ENCODE measurements at regions not wholly inside any gene's neighbourhood (a gene's known extent, or its start where the extent isn't known, plus 50 kb on each side); places are given as distances from the start of the nearest gene placed in this dataset.

DNA sequence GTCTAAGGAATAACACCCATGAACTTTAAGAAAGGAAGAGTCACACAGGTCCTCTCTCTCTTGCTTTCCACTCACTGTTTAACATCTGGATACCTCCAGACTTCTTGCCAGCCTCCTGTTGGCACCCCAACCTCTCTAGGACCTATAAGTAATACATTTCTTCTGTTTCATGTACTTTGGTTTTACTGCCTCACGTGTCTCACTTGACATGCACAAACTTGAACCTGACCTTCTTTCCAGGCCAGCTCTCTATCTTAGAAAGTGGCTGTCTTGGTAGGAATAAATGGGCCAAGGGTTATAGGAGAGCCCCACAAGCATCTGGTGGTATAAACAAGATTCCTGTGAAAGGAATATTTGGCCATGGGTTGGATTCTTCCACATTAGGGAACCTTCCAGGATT lies 614.8 kb upstream of the AGA start:
- DNase-seq (ENCODE audit: low spot score): no peak

DNA sequence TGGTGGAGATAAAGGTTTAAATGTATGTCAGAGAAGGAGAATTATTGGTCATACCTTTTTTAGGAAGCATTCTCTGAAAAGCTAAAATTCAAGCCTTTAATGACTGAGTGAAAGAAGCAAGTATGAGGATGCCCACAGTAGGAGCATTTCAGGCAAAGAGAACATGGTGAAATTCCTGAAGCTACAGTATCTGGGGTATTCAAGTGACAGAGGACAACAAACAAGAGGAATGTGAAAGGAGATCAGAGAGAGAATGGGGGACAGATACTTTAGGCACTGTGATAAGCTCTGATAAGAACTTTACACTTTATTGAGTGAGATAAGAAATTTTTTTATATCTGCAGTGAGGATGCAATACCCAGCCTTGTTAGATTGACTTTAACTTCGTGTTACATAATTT lies 621.3 kb upstream of the AGA start:
- DNase-seq (ENCODE audit: low spot score): no peak

DNA sequence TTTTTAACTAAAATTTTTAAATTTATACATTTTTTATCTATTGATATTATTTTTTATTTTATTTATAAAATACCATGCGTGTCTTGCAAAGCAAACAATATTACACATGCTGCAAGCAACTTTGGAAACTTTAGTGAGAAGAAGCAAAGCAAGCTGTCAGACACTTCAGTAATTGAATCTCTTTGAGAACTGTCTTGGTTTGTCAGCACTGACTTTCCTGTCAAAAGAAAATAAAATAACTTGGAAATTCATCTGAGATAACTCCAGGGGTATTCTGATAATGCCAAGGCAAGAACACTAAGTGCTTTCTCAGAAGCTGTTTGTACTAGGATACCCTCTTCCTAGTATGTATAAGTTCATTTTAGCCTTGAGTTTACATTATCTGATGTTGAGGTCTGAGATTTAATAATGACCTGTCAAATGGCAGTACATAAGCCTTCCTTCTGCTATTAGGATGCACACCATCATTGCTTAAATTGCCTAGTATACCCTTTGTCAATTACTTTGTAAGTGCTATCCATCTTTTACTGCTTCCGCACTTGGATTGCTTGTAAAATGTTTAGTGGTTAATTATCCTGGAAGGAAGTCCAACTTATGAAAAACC lies 624.2 kb upstream of the AGA start:
- no peak for DNase-seq (ENCODE audit: low spot score)

DNA sequence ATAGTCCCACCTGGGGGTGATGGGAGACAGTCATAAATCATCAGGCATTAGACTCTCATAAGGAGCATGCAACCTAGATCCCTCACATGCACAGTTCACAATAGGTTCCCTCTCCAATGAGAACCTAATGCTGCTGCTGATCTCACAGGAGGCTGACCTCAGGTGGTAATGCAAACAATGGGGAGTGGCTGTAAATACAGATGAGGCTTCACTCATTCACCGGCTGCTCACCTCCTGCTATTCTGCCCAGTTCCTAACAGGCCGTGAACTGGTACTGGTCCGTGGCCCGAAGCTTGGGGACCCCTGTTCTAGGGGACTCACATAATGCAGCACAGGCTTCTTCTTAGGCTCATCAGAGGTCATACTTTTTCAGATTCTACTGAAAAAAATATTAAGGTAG lies 625.9 kb upstream of the AGA start:
- no peak for DNase-seq (ENCODE audit: low spot score)

DNA sequence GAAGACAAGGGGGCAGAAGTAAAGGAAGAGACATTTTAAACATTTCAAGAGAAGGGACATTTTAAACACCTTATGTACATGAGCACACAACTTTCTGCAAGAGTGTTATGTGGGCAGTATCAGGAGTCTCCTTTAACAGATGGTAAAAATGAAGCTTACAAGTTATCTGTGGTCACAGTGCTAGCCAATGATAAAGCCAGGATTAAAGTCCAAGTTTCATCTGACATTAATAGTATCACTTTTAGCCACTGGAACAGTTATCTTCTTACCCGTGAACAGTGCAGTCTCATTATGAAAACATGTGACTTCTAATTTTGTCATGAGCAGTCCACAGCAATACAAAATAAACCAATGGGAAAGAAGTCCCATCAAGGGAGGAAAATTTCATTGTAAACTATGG lies 627.9 kb upstream of the AGA start:
- no peak for DNase-seq (ENCODE audit: low spot score)

DNA sequence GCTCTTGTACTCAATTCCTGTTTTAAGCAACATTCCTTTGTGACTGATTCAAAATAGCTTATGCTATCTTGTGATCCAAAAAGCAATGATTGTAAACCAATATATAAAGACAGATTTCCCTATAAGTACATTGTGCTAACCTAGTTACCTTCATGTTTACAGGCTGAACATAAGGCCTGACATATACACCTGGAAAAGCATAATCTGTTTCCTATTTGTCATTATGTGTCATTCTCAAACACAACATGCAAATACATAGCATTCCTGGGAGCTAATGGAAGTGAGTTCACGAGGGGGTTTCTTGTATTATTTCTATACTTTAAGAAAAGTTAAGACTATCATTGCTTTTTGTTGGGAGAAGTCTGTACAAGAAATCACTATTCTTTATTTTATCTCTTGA lies 638.1 kb upstream of the AGA start:
- no peak for DNase-seq (ENCODE audit: low spot score)

DNA sequence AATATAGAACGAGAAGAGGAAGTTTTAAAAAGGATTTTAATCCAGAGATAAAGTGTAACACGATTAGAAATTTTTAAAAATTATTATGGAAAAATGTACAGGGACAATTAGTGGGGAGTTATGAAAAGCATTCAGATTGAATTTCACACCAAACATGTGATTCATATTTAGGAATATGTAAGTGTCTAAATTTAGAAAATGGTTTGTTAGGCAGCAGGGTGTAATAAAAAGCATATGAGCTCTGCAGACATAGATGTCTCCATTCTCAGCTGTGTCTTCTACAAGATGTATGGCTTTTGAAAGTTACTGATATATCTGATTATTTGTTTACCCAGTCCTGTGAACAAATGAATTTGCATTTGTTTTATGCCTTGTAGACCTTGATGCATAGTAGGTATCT lies 638.9 kb upstream of the AGA start:
- DNase-seq (ENCODE audit: low spot score): no peak

DNA sequence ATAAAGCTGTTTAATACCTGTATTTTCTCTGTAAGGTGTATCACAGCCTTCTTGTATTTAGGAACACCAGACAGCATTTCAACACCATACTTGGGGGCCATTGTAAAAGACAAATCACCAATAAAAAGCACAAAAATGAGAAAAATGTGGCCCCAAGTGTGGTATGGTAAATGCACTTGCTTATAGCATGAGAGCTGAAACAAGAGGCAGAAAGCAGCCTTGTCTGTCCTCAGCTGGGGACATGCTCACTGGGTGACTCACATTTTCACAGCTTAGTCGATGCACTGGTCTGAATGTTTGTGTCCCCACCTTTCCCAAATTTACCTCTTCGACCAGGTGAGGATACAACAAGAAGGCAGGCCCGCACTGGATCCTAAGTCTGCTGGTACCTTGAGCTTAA lies 639.7 kb upstream of the AGA start:
- DNase-seq (ENCODE audit: low spot score): no peak

DNA sequence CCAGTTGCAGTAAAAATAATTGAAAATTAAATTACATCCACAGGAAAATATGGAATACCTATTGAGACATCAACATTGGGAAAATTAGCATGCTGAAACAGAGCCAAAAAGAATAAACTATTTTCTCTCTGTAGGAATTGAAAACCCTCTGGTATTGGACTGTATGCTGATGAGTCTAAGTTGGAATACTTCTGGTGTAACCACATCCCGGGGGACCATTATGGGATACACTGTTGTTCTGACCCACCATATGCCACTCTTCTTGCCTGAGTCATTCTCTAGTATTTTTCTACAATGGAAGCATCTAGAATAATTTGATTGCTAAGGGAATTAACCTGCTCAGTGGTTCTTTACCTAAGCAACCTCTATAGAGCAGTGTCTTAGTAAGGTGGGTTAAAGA lies 640.7 kb upstream of the AGA start:
- no peak for DNase-seq (ENCODE audit: low spot score)

DNA sequence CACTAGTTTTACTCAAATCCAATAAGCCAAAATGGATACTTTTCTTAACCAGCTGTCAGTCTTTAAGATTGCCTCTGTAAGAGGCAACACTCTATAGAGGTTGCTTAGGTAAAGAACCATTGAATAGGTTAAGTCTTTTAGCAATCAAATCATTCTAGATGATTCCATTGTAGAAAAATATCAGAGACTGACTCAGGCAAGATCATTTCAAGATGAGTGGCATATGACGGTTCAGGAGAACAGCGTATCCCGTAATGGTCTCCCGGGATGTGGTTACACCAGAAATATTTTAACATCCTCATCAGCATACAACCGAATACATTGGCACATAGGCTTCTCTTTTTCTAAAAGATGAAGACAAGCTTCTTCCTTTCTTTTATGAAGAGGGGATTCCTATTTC lies 641.7 kb upstream of the AGA start:
- no peak for DNase-seq (ENCODE audit: low spot score)

DNA sequence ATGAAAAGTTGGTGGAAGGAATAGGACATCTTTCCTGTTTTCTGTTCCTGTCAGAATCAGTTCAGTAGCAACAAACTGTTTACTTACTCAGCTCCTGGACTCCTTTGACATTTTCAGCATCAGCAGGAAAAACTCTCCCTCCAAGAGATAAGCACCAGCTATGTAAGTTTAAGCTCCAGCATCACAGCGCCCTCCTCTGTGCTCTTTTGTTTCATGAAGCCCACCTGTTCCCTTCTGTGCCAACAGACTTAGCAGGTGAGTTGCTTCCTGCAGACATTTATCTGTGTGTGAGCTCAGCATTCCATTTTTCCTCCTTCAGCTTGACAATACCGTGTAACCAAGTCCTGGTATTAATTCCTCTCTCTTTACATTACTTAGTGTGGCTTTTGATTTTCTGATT lies 644.1 kb upstream of the AGA start:
- no peak for DNase-seq (ENCODE audit: low spot score)

DNA sequence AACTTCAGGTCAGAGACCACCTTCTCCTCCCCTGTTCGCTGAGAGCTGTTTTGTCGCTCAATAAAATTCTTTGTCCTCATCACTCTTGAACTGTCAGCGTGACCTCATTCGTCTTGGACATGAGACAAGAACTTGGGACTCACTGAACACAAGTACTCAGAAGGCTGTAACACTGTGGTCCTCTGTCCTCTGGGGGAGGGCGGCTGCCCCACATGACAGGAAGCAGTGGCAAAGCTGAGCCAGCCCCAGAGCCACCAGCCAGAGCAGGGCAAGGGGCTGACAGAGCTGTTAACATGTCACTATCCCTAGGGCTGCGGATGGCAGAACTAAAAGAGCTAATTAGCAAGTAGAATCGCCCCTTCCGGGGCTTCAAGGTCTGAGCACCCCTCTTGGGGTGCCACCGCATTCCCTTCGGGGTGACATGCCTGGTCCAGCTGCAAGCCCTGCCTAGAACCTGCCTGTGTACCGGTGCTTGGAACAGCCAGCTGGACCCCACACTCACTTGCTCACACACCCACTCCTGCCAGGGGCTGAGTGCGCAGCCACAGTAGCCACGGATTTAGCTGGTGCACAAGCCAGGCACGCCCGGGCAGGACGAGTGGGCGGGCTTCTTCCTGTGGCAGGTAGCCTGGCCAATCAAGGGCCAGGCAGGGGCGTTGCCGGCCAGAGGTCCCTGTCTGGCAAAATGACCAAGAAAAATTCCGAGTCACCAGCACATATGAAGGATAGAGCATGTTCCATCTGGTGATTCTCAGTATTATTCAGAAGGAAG lies 648.6 kb upstream of the AGA start:
- DNase-seq (ENCODE audit: low spot score): no peak

DNA sequence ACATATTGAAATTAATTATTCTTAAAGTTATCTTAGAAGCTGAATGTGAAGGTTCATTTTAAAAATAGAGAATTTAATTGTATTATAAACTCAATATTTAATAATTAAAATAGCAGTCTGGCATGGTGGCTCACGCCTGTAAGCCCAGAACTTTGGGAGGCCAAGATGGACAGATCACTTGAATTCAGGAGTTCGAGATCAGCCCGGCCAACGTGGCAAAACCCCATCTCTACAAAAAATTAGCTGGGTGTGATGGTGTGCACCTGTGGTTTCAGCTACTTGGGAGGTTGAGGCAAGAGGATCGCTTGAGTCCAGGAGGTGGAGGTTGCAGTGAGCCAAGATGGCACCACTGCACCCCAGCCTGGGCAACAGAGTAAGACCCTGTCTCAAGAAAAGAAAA lies 659.9 kb upstream of the AGA start:
- no peak for DNase-seq (ENCODE audit: low spot score)

DNA sequence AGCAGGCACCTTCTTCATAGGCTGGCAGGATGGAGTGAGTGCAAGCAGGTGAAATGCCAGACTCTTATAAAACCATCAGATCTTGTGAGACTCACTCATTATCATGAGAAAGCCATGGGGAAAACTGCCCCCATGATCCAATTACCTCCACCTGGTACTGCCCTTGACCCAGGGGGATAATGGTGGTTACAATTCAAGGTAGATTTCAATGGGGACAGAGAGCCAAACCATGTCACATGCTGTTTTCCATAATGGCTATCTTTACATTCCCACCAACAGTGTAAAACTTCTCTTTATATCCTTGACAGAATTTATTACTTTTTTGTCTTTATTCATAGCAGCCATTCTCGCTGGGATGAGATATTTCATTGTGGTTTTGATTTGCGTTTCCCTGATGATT lies 663.0 kb upstream of the AGA start:
- no peak for DNase-seq (ENCODE audit: low spot score)

DNA sequence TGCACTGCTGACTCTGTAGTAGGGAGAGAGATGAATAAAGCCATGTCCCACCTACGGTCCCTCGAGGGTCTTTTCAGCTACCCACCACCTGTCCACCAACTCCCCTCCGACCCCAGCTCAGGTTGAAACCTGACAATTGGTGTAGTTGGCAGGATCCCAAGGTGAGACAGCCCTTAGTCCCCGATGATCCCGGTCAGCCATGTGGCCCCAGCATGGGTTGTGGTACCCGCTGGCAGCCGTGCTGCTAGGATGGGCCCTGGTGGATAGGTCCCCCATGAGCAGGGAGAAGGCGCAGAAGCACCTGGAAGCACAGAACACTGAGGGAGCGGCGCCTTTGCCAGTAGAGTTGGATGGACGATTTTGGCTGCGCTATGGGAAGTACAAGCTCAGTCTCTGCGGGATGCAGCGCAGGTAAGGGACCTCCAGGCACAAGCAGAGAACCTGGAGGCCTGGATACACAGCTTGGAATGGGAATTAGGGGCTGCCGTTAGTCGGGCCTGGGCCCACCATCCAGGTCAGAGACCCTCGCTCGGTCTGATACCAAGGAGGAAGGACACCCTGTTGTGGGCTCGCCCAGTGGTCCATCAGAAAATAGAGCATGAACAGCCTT lies 694.6 kb upstream of the AGA start:
- no peak for DNase-seq (ENCODE audit: low spot score)

DNA sequence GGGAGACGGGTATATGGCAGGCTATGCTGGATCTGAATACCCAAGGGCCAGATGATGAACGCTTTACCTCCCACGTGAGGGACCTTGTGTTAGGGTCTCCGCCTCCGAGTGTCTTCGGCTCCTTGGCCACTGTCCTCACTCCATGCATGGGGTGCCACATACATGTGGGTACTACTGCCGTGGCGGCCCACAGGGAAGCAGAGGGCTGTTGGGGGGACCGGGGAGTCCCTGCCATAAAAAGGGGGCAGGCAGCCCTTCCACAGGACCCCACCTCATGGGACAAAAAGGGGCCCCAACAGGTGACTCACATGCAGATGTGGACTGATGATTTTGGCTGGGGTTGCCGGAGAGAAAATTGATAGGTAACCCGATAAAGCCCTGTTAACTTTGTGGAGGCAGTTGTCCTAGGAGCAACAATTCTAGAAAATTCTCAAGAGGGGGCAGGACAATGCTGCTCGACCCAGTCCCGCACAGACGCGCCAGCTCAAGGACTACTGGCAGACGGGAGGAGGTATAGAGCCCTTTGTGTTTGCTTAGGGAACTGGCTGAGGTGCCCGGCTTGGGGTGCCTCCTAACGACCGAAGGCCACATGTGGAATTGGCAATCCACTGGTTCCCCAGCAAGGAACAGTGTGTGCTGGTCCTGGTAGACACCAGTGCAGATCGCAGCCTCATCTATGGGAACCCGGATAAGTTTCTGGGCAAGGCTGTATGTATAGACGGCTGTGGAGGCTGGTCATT lies 695.7 kb upstream of the AGA start:
- DNase-seq (ENCODE audit: low spot score): no peak

DNA sequence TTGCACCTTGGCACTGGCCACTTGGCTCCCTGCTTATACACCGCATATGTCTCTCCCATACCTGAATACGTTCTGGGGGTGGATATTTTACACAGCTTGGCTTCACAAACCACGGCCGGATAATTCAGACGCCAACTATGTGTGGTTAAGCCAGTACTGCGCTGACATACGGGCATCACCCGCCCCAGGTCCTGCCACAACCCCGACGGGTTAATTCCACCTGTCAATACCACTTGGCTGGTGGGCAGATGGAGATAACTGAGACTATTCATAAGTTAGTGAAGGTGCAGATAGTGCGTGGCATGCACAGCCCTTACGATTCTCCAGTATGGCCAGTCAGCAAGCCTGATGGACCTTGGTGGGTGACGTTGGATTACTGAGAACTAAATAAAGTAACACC lies 696.3 kb upstream of the AGA start:
- no peak for DNase-seq (ENCODE audit: low spot score)

DNA sequence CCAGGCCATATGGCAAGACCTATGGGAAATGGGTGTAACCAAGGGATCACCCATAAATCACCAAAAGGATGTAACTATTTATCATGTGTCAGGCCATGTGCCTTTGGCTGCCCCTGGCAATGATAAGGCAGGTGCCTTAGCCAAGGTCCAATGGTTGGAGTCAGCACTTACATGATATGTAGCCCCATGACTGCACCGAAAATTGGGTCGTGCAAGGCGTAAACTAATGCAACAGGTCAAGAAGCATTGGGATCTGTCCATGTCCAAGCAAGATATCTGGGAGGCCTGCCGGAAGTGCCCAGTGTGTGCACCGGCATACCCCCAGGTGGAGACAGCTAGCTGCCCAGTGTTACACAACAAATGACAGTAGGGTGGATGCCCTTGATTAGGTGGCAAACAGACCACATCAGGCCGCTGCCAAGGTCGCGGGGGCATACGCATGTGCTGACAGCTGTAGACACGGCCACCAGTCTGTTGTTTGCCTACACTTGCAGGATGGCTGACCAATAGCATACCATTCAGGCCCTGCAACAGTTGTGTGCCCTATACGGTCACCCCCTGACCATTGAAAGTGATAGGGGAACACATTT lies 698.2 kb upstream of the AGA start:
- no peak for DNase-seq (ENCODE audit: low spot score)

DNA sequence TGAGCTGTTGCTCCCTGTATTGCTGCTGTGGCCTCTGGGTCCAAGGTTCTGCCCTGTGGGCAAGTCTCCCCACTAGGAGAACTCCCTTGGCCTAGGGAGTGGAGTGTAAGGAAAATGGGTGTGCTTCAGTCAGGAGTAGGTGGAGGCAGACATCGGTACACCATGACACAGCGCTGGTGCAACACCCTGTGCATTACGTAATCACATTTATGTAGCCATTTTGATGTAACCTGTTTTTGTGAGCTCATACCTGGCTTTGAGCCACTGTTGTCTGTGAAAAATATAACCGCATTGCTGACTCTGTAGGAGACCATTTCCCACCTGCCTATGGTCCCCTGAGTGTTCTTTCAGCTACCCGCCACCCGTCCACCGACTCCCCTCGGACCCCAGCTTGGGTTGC lies 700.5 kb upstream of the AGA start:
- DNase-seq (ENCODE audit: low spot score): no peak

DNA sequence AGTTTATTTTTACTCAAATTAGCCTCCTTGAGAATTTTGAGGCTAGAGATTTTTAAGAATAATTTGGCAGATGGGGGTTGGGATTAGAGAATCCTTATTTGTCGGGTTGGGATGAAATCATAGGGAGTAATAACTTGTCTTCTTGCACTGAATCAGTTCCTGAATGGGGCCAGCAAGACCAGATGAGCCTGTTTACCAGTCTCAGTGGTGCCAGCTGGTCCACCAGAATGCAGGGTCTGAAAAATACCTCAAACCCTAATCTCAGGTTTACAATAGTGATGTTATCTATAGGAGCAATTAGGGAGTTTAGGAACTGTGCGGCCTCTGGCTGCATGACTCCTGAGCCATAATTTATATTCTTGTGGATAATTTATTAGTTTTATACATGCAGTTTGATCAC lies 705.9 kb upstream of the AGA start:
- no peak for DNase-seq (ENCODE audit: low spot score)

DNA sequence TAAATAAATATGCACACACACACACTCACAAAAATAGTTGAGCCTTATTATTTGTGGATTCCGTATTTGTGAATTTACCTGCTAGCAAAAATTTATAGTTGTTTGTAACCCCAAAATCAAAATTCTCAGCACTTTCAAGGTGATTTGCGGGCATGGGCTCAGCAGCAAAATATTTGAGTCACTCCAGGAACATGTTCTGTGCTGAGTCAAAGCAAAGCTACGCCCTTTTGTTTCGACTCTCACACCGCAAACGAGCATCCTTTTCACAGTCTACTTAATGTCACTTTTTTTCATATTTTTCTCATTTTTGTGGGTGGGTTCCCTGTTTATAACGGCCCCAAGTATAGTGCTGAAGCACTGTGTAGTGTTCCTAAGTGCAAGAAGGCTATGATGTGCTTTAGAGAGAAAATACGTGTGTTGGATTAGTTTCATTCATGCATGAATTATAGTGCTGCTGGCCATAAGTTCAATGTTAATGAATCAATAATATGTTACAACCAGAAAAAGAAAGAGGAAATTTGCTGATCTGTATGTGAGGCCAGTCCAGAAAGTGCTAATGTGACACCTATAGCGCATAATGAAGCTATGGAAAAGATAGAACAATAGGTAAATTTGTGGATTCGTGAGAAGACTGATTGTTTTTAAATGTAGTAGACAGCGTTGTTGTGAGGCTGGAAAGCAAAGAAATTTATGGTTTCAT lies 723.2 kb upstream of the AGA start:
- peak; percentile 2 for DNase-seq (ENCODE audit: low spot score)

DNA sequence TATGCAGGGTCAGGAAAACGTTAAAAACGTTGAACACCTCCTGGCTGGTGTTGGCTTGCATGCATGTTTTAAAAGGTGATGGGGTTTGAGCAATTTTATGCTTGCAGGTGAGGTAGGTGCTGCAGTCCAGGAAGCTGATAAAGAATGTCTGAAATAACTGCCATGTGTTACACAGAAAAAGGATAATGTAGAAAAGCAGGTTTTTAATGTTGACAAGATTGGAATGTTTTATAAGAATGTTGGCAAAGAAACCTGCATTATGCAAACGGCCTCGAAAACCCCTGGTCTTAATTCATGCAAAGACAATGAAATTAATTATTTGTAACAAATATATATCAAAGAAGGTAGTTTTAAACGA lies 723.7 kb upstream of the AGA start:
- DNase-seq (ENCODE audit: low spot score): no peak

Measured in RKO (cell line).